ENCODE measurements at regions not wholly inside any gene's neighbourhood (a gene's known extent, or its start where the extent isn't known, plus 50 kb on each side); places are given as distances from the start of the nearest gene placed in this dataset.

DNA sequence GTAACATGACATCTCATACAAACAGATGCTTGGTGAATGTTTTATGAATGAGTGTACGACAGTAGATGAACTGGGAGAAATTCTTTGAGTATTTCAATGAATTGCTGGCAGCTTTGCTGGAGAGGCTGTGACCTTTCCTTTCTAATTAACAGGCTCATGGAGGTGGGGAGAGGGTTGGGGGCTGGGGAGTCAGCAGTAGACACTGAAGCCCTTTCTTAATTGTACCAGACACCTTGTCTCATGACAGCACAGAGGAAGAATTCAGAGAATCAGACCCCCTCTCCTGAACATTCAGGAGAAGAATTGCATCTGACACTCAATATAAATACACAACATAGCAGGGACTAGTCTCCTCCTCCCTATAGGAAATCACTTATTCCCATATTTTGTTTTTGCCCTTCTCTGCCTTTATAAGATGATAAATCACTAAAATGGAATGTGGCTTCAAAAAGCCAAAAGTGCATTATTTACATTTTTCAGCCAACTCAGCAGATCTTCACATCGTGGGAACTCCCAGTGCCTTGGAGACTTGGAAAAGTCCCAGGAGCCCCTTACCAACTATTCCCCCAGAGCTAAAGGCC lies 66.2 kb upstream of the TPM1 start:
- DNase-seq (ENCODE audit: low read depth in 2 of 2) = no peak

DNA sequence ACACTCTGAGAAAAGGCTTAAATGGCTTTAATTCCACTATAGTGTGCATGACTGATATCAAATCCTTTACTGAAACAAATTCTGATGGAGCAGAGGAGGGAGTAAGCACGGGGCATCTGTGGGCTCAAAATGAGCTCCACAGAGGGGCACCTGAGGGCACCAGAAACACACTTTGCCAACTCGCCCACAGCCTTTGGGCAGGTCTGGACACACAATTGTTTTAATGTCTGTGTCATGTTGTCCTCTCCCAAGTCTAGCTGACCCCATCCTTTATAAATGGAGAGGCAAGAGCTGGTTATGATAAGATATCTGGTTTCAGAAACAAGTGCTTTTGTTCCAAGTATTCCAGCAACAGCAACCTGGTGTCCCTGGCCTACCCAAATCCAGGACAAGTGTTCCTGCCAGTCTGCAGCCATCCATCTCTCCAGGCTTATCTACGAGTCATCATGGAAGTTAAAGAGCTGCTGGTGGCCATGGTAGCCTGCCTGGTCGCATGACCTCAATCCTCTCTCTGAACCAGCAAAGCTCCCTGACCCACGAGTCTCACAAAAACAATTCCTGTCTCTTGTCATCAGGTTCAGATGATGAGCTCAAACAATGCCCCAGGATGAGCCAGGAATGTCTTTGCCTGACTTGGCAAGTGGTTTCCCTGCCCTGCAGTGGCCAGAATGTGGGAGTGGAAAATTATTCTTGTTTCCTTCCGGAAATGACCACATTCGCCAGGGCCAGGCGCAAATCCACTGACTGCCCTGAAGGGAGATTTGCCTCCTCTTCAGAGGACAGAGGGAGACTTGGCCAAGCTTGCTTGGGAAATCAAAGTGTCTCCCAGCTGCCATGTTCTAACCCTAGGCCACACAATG lies 64.4 kb upstream of the TPM1 start:
- no peak for DNase-seq (ENCODE audit: low read depth in 2 of 2)

DNA sequence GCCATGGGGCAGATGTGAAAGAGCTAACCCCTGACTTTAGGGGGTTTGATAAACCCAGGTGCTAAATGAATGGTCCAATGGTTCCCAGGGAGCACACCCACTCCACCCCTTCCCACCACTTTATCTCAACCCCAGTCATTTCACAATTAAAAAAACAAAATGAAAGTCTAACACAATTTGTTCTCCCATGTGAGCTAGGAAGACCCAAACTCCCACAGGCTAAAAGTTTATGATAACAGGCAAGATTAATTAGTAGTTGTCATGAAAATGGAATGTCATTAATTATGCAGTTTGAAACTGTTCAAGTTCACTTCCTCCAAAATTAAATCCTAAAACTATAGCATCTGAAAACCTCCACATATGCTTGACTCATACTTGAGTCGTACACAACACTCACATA lies 63.3 kb upstream of the TPM1 start:
- DNase-seq (ENCODE audit: low read depth in 2 of 2) = no peak

DNA sequence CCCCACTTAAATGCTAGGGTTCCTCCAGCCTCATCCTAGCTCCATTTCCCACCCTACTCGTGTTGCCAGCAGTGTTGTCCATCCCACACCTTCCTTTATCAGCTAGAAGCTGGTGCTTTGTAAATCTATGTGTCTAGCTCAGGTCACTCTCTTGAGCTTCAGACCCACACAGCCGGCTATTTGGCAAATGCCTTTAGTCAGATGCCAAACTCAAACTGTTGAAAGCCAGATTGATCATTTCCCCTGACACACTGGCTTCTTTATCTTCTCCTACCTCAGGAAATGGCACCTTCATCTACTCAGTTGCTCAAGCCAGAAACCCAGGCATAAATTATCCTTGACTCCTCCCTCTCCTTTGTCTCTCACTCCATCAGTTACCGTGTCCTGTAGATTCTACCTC lies 61.5 kb upstream of the TPM1 start:
- DNase-seq (ENCODE audit: low read depth in 2 of 2) = no peak

DNA sequence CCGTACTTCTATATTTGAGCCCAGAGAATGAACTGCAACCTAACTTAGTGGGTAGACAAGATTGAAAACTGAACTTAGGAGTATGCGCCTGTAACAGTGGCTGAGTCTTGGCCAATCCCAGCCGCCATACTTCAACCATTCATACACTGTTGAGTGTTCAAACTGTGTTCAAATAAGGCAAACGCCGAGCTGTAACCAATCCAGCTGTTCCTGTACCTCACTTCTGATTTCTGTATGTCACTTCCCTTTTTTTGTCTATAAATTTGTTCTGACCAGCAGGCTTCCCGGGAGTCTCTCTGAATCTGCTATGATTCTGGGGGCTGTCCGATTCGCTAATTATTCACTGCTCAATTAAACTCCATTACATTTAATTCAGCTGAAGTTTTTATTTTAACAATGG lies 58.6 kb upstream of the TPM1 start:
- DNase-seq (ENCODE audit: low read depth in 2 of 2) = no peak

DNA sequence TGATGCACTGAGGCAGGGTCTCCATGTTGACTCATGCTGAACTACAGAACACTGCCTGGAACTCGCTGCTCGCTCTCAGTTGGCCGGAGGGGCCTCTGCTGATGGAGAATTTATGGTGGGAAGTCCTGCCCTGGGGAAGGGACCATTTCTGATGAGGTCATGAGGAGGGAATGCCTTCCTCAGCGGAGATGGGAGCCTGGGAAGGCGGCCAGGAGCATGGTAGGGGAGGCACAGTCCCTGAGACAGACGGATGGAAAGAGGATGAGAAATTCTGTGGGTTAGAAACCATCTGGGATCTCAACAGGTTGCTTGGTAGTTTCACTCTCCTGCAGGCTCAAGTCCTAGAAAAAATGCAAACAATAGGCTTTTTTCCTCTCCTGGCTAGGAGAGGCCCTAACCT lies 56.8 kb upstream of the TPM1 start:
- no peak for DNase-seq (ENCODE audit: low read depth in 2 of 2)

DNA sequence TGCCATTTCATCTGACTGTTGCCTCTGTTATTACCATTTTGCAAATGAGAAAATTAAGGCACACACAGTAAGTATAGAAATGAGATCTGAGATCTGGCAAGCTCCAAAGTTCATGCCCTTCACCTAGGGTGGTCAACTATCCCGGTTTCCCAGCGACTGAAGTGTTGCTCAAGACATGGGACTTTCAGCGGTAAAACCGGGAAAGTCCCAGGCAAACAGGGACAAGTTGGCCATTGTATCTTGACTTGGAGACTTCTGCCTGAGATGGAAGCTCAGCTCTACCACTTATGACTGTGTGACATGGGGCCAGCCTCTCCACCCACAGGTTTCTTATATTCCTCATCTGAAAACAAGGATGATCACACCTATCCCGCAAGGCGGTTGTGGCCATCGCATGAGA lies 55.6 kb upstream of the TPM1 start:
- DNase-seq (ENCODE audit: low read depth in 2 of 2) = no peak

DNA sequence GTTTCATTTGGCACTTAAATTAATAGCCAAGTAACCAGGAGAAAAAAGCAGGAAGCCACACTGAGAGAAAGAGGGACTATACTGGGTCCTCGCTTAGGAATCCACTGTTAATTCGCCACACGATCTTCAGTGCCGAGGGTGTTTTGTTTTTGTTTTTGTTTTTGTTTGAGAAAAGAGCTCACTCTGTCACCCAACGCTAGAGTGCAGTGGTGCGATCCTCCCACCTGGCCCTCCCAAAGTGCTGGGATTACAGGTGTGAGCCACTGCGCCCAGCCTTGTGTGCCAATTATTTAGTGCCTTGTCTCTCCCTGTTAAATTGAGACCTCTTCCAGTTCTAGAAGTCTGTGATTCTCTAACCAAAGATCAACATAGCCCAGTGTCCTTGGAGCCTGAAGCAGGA lies 53.8 kb upstream of the TPM1 start:
- DNase-seq (ENCODE audit: low read depth in 2 of 2) = no peak

DNA sequence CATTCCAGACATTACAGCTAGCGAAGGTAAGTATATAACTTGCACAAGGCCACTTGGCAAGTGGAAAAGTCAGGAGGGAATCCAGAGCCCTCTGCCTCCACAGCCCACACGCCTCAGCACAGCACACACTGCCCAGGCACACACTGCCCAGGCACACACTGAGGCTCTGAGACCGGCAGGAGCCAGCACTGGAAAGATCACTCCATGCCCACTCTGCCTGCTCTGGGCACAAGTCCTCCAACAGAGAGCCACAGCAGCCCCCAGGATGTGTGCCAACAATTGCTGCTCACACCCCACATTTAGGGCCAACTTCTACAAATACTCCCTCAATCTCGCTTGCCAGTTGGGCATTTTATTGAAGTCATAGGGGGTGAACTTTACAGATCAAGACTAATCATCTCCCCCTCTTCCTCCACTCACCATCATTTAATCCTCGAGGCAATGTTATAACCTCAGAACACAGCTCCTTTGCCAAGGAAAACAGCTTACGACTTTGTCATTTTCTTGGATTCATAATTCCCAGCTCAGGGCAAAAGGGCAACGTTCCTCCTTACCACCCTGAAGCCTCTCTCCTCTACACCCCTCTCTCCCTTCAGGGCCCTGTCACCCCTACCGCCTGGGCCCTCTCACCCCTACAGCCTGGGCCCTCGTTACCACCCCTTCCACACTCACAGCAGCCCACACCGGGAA lies 53.0 kb upstream of the TPM1 start:
- no peak for DNase-seq (ENCODE audit: low read depth in 2 of 2)

DNA sequence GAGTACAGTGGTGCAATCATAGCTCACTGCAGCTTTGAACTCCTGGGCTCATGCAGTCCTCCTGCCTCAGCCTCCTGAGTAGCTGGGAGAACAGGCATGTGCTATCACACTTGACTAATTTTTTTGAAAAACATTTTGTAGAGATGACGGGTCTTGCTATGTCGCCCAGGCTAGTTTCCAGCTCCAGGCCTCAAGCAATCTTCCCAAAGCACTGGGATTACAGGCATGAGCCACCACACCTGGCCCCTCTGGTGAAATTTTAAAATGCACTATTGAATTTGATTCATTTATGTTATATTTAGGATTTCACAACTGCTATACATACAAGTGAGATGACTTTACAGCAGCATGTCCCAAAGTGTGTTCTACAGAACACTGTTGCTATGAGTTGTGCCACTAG lies 50.8 kb upstream of the TPM1 start:
- DNase-seq (ENCODE audit: low read depth in 2 of 2) = no peak

DNA sequence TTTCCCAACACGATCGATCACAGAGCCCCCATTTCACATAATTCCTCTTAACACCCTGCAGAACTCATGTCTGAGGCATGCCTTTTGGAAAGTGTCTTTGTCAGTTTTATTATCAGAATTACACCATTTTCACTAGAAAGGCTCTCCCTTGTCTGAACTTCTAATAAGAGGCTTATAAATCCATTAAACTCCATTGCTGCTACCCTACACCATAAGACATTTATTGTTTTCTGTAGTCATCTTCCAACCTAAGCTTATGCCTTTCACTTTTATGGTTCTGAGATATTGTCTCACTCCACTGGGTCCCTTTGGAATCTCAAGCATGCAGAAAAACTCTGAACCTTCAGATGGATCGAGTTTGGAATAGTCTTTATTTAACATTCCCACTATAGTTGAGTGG lies 50.2 kb upstream of the TPM1 start:
- no peak for DNase-seq (ENCODE audit: low read depth in 2 of 2)
